Breast epithelium (tissue), 3 donors: ENCODE measurements at regions not wholly inside any gene's neighbourhood (a gene's known extent, or its start where the extent isn't known, plus 50 kb on each side); places are given as distances from the start of the nearest gene placed in this dataset.

Experiments
- CTCF ChIP-seq, 3 donors: fragments of 450-650 bp; IDR thresholded peaks; one replicate each; pipeline ENCODE4 v1.5.1; 2016 to 2017; ENCODE audit warnings: antibody characterized with exemption in 3 of 3, mild to moderate bottlenecking in 3 of 3, moderate library complexity in 3 of 3
- POLR2AphosphoS5 ChIP-seq, 3 donors: sonication (generic); formaldehyde crosslinking; IDR thresholded peaks; one replicate each; pipeline ENCODE4 v1.6.1; 2017; ENCODE audit warnings: antibody characterized with exemption in 3 of 3

- TF ChIP-seq CTCF (IDR thresholded peaks at IDR 0.05) (no peak), POLR2AphosphoS5 (IDR thresholded peaks at IDR 0.05) (no peak)
Observed at GRCh38 chr4:30005995-30006394, 714.2 kb upstream of the PCDH7 start.
